HEK293 (cell line): ENCODE measurements at regions not wholly inside any gene's neighbourhood (a gene's known extent, or its start where the extent isn't known, plus 50 kb on each side); places are given as distances from the start of the nearest gene placed in this dataset.
A peak's percentile ranks its signal among the peaks of the same experiment; 100 is the strongest.

ENCODE experiments used
- CTCF ChIA-PET: fragments of 350-600 bp; formaldehyde crosslinking; extraction: SDS; loops from one replicate; lab custom pipeline; 2021; ENCODE audit warnings: antibody characterized with exemption; lab: Yijun Ruan, JAX
- POLR2A ChIA-PET: fragments of 300-600 bp; formaldehyde crosslinking; extraction: SDS; loops from one replicate; lab custom pipeline; 2020; ENCODE audit warnings: antibody characterized with exemption, inconsistent platforms; lab: Yijun Ruan, JAX
- H3K27ac ChIP-seq: fragments of 200-500 bp; sonication (Bioruptor generic); 2 replicates; pipeline ENCODE4 v1.5.1; 2014; ENCODE audit warnings: low read depth, low read length, control low read depth, inconsistent platforms; ENCODE audit errors: extremely low read depth
- H3K36me3 ChIP-seq, 2 experiments: fragments of 200-500 bp in 1 of 2; sonication (Bioruptor generic) in 1 of 2; 1 replicate in 1 of 2; 2 replicates in 1 of 2; pipeline ENCODE4 v1.5.1; 2014 to 2017; ENCODE audit warnings: inconsistent platforms in 2 of 2, low read length in 2 of 2; ENCODE audit not compliant: control insufficient read depth in 2 of 2, insufficient read depth in 1 of 2
- H3K4me1 ChIP-seq: fragments of 200-500 bp; sonication (Bioruptor generic); 2 replicates; pipeline ENCODE4 v1.5.1; 2014; ENCODE audit warnings: mild to moderate bottlenecking, low read length, inconsistent platforms; ENCODE audit not compliant: control insufficient read depth, insufficient read depth
- H3K4me3 ChIP-seq: 2 replicates; pipeline ENCODE4 v1.5.1; 2011; ENCODE audit warnings: low read depth, mild to moderate bottlenecking, control low read depth, low read length, moderate library complexity
- H3K9me3 ChIP-seq: fragments of 200-500 bp; sonication (Bioruptor generic); 2 replicates; pipeline ENCODE4 v1.5.1; 2014; ENCODE audit warnings: low read depth, low read length, inconsistent platforms; ENCODE audit not compliant: control insufficient read depth, insufficient read depth
- GLIS1 ChIP-seq: fragments of 450-650 bp; formaldehyde crosslinking; IDR thresholded peaks from 2 replicates; pipeline ENCODE4 v1.5.1; 2016; ENCODE audit warnings: missing biosample characterization, missing genetic modification characterization
- KLF1 ChIP-seq: fragments of 450-650 bp; formaldehyde crosslinking; IDR thresholded peaks from 2 replicates; pipeline ENCODE4 v1.5.1; 2016; ENCODE audit warnings: missing biosample characterization, missing genetic modification characterization
- SETDB1 ChIP-seq: IDR thresholded peaks from one replicate; pipeline ENCODE4 v1.6.1; 2017; ENCODE audit warnings: mild to moderate bottlenecking, low read length, moderate library complexity, mixed read lengths; ENCODE audit not compliant: insufficient read length
- TRIM28 ChIP-seq: IDR thresholded peaks from 2 replicates; pipeline ENCODE4 v1.6.1; 2011; ENCODE audit warnings: low read length, control low read depth, borderline replicate concordance
- YY1 ChIP-seq: fragments of 450-650 bp; formaldehyde crosslinking; IDR thresholded peaks from 2 replicates; pipeline ENCODE4 v1.5.1; 2018; ENCODE audit warnings: missing biosample characterization, missing genetic modification characterization
- YY2 ChIP-seq: fragments of 450-650 bp; formaldehyde crosslinking; IDR thresholded peaks from 2 replicates; pipeline ENCODE4 v1.5.1; 2016; ENCODE audit warnings: missing biosample characterization, missing genetic modification characterization
- ZNF202 ChIP-seq: fragments of 450-650 bp; formaldehyde crosslinking; IDR thresholded peaks from 2 replicates; pipeline ENCODE4 v1.5.1; 2016; ENCODE audit warnings: missing biosample characterization, missing genetic modification characterization, borderline replicate concordance
- ZNF76 ChIP-seq: fragments of 450-650 bp; formaldehyde crosslinking; IDR thresholded peaks from 2 replicates; pipeline ENCODE4; 2016; ENCODE audit warnings: low read depth, missing biosample characterization, missing genetic modification characterization, borderline replicate concordance
- ZNF777 ChIP-seq: fragments of 450-650 bp; formaldehyde crosslinking; IDR thresholded peaks from 2 replicates; pipeline ENCODE4 v1.5.1; 2017; ENCODE audit warnings: missing biosample characterization, missing genetic modification characterization, borderline replicate concordance
- ZNF837 ChIP-seq: fragments of 450-650 bp; formaldehyde crosslinking; IDR thresholded peaks from 2 replicates; pipeline ENCODE4 v1.5.1; 2016; ENCODE audit warnings: missing biosample characterization, missing genetic modification characterization
- TF ChIP-seq, protein P1 (sequence below): fragments of 450-650 bp; formaldehyde crosslinking; optimal IDR thresholded peaks from 2 replicates; pipeline ENCODE3; 2016; ENCODE audit warnings: missing biosample characterization, mild to moderate bottlenecking, missing genetic modification characterization
- TF ChIP-seq, protein P2 (sequence below): fragments of 450-650 bp; IDR thresholded peaks from 2 replicates; pipeline ENCODE4 v1.5.1; 2018; ENCODE audit warnings: missing biosample characterization, mild to moderate bottlenecking, missing genetic modification characterization
- TF ChIP-seq, protein P3 (sequence below): fragments of 450-650 bp; formaldehyde crosslinking; IDR thresholded peaks from 2 replicates; pipeline ENCODE4 v1.5.1; 2016; ENCODE audit warnings: missing biosample characterization, missing genetic modification characterization
- TF ChIP-seq, protein P4 (sequence below): fragments of 450-650 bp; formaldehyde crosslinking; IDR thresholded peaks from 2 replicates; pipeline ENCODE4 v1.5.1; 2017; ENCODE audit warnings: missing biosample characterization, missing genetic modification characterization
- TF ChIP-seq, protein P5 (sequence below): fragments of 450-650 bp; formaldehyde crosslinking; IDR thresholded peaks from 2 replicates; pipeline ENCODE4 v1.5.1; 2016; ENCODE audit warnings: missing biosample characterization, missing genetic modification characterization

DNA sequence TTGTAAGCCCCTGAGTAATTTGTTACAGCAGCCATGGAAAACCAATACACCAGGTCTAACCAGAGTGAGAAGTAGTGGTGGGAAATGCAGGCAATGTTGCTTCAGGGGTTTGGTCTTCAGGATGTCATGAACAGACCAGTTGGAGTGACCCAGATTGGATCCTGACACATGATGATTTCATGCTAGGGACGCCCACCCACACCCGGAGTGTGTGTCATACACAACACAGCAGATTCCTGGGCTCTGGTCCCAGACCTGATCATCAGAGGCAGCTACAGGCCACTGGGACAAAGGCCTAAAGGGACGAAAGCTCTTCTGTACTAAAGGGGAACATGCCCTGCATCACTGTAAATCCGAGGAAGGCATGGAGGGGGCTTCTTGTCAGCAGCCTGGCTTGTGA, 194.2 kb downstream of the NSG2 start (continued):
- TF ChIP-seq, protein P1, sequence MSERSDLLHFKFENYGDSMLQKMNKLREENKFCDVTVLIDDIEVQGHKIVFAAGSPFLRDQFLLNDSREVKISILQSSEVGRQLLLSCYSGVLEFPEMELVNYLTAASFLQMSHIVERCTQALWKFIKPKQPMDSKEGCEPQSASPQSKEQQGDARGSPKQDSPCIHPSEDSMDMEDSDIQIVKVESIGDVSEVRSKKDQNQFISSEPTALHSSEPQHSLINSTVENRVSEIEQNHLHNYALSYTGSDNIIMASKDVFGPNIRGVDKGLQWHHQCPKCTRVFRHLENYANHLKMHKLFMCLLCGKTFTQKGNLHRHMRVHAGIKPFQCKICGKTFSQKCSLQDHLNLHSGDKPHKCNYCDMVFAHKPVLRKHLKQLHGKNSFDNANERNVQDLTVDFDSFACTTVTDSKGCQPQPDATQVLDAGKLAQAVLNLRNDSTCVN (tag by site-specific recombination), result no peak
- TF ChIP-seq ZNF777 (no peak), GLIS1 (tag by site-specific recombination) (no peak)

DNA sequence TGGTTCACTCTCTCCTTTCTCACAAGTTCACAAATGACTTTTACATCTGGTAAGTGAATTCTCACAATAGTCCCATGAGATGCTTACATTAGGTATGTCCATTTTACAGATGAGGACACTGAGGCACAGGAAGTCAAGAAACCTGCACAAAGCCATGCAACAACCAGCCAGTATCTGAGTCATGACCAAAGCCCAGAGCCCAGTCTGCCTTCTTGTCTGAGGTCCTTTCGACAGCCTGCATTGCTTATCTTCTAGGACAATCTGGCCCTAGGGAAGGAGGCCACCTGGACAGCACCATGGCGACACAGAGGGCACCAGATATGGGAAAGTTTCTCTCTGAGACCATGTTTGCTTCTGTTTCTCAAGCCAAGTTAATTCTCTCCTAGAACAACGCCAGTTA, 197.1 kb downstream of the NSG2 start:
- Histone ChIP-seq H3K27ac (no peak overlapping the region), H3K4me3 (no peak overlapping the region), H3K4me1 (no peaks in the 10 kb centered on the region)
- POLR2A ChIA-PET, result no interaction called here
- TF ChIP-seq ZNF202 (tag by site-specific recombination) (no peak), KLF1 (tag by site-specific recombination) (no peak), ZNF76 (tag by site-specific recombination) (no peak), YY1 (tag by site-specific recombination) (no peak), ZNF837 (no peak)
- TF ChIP-seq, protein P2, sequence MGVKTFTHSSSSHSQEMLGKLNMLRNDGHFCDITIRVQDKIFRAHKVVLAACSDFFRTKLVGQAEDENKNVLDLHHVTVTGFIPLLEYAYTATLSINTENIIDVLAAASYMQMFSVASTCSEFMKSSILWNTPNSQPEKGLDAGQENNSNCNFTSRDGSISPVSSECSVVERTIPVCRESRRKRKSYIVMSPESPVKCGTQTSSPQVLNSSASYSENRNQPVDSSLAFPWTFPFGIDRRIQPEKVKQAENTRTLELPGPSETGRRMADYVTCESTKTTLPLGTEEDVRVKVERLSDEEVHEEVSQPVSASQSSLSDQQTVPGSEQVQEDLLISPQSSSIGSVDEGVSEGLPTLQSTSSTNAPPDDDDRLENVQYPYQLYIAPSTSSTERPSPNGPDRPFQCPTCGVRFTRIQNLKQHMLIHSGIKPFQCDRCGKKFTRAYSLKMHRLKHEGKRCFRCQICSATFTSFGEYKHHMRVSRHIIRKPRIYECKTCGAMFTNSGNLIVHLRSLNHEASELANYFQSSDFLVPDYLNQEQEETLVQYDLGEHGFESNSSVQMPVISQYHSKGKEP (tag by site-specific recombination), result no peak
- TF ChIP-seq, protein P3, sequence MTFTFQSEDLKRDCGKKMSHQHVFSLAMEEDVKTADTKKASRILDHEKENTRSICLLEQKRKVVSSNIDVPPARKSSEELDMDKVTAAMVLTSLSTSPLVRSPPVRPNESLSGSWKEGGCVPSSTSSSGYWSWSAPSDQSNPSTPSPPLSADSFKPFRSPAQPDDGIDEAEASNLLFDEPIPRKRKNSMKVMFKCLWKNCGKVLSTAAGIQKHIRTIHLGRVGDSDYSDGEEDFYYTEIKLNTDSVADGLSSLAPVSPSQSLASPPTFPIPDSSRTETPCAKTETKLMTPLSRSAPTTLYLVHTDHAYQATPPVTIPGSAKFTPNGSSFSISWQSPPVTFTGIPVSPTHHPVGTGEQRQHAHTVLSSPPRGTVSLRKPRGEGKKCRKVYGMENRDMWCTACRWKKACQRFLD, result no peak
- TF ChIP-seq, protein P4, sequence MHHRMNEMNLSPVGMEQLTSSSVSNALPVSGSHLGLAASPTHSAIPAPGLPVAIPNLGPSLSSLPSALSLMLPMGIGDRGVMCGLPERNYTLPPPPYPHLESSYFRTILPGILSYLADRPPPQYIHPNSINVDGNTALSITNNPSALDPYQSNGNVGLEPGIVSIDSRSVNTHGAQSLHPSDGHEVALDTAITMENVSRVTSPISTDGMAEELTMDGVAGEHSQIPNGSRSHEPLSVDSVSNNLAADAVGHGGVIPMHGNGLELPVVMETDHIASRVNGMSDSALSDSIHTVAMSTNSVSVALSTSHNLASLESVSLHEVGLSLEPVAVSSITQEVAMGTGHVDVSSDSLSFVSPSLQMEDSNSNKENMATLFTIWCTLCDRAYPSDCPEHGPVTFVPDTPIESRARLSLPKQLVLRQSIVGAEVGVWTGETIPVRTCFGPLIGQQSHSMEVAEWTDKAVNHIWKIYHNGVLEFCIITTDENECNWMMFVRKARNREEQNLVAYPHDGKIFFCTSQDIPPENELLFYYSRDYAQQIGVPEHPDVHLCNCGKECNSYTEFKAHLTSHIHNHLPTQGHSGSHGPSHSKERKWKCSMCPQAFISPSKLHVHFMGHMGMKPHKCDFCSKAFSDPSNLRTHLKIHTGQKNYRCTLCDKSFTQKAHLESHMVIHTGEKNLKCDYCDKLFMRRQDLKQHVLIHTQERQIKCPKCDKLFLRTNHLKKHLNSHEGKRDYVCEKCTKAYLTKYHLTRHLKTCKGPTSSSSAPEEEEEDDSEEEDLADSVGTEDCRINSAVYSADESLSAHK (tag by site-specific recombination), result no peak
- TF ChIP-seq, protein P5, sequence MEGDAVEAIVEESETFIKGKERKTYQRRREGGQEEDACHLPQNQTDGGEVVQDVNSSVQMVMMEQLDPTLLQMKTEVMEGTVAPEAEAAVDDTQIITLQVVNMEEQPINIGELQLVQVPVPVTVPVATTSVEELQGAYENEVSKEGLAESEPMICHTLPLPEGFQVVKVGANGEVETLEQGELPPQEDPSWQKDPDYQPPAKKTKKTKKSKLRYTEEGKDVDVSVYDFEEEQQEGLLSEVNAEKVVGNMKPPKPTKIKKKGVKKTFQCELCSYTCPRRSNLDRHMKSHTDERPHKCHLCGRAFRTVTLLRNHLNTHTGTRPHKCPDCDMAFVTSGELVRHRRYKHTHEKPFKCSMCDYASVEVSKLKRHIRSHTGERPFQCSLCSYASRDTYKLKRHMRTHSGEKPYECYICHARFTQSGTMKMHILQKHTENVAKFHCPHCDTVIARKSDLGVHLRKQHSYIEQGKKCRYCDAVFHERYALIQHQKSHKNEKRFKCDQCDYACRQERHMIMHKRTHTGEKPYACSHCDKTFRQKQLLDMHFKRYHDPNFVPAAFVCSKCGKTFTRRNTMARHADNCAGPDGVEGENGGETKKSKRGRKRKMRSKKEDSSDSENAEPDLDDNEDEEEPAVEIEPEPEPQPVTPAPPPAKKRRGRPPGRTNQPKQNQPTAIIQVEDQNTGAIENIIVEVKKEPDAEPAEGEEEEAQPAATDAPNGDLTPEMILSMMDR (tag by site-specific recombination), result no peak
- TF ChIP-seq, all 188 proteins: peak for 0
- Histone ChIP-seq H3K36me3 (no peaks in the 10 kb centered on the region), H3K9me3 (no peaks in the 10 kb centered on the region)
- CTCF ChIA-PET, result interaction anchor here (1.0 kb wide), 1 partner anchor 69 kb away, joined by 4 read pairs; no protein-coding TSS in a partner anchor

DNA sequence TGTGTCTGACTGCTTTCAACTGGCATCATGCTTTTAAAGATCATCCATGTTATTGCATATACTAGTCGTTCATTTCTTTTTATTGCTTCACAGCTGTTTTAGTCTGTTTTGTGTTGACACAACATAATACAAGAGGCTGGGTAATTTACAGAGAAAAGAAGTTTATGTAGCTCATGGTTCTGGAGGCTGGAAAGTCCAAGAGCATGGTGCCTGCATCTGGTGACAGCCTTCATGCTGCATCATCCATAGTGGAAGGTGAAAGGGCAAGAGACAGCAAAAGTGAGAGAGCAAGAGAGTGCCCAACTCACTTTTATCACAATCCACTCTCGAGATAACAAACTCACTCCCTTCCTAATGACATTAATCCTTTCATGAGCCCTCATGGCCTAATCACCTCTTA, 198.4 kb downstream of the NSG2 start:
- no peaks in the 10 kb centered on the region for H3K4me1 ChIP-seq
- TF ChIP-seq TRIM28 (0 out of 2 replicates have a peak, but pooled peaks have one; percentile 51), SETDB1 (peak; percentile 75), YY2 (tag by site-specific recombination) (no peak)
- H3K36me3 ChIP-seq, result no peaks in the 10 kb centered on the region
- H3K4me3 ChIP-seq, result no peak overlapping the region
- POLR2A ChIA-PET, result no interaction called here
- H3K27ac ChIP-seq, result no peak overlapping the region
- H3K9me3 ChIP-seq, result no peaks in the 10 kb centered on the region
- CTCF ChIA-PET, result interaction anchor here (0.8 kb wide), 1 partner anchor 48 kb away, joined by 3 read pairs; no protein-coding TSS in a partner anchor
